GM21381 (cell line): ENCODE measurements at regions not wholly inside any gene's neighbourhood (a gene's known extent, or its start where the extent isn't known, plus 50 kb on each side); places are given as distances from the start of the nearest gene placed in this dataset.

ENCODE experiments used
- ATAC-seq: cut with Tn5 transposase; IDR thresholded peaks from one replicate; pipeline ENCODE4 v1.9.1; 2021; ENCODE audit warnings: mild to moderate bottlenecking, moderate library complexity; ENCODE audit not compliant: unreplicated experiment

DNA sequence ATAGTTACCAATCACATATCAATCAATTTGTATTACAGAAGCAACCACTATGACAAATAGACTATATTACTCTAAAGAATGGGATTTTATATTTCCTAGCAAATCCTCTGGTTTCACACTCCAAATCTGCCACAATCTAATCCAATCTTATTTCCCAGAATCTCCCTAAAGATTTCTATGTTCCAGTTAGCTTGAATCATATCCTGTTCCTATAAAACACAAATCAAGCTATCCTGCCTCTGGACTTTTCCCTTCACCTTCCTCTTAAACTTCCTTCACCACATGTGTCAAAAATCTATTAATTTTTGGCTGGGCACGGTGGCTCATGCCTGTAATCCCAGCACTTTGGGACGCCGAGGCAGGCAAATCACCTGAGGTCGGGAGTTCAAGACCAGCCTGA, 50.0 kb downstream of the PIK3C2A start:
- ATAC-seq = no peak

DNA sequence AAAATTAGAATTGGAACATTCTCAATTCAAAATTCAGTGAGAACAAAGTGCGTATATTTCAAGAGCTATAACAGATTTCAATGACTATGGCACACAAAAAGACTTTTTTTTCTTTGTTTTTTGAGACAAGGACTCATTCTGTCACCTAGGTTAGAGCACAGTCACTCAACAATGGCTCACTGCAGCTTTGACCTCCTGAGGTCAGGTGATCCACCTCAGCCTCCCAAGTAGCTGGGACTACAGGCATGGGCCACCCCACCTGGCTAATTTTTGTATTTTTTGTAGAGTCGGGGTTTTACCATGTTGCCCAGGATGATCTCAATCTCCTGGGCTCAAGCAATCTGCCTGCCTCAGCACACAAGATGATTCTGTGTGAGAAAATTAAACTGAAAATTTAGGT, 51.5 kb downstream of the PIK3C2A start:
- no peak for ATAC-seq

DNA sequence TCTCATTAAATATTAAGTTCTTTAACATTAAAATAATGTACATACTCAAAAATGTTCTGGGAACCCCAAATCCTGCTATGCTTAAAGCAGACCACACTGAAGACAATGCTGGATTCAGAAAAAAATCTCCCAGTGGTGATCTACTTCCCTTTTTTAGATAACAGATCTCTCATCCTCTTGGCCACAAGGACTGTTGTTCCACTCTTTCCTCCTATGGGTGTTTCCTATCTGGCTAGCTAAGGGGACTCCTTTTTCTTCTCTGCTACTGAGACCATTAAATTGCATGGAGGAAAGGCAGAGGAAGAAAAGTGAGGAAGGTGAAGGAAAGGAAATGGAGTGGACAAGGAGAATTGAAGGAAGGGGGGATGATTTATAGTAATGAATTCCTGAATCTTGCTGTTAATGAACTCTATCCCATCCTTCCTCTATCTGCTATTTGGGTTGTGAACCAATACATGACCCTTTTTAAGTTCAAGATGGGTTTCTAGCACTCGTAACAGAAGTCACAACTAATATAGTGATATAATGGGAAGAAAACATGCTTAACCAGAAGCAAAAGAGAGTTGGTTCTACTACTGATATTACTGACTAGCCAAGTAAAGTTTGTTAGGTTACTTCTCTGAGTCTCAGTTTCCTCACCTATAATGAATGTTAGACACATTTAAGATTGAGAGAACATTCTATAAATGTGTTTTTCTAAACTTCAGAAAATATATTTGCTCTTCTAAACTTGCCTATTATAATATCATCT, 53.2 kb downstream of the PIK3C2A start:
- peak; percentile 49 for ATAC-seq

DNA sequence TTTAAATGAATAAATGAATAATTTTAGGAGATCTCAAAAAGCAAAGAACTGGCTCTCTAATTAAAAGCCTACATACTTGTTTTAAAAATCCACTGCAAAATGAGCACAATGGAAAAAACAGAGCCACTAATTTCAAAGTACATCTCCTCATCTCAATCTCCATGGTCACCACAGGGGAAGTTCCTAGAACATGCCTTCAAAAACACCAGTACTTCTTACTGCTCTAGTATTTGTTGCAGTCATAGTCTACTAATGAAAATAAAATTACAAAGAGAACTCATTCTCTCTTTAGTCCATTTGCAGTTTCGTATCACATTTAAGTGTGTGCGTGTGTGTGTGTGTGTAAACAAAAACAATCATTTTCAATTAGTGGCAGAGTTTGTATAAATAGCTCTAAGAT, 54.0 kb downstream of the PIK3C2A start:
- no peak for ATAC-seq

DNA sequence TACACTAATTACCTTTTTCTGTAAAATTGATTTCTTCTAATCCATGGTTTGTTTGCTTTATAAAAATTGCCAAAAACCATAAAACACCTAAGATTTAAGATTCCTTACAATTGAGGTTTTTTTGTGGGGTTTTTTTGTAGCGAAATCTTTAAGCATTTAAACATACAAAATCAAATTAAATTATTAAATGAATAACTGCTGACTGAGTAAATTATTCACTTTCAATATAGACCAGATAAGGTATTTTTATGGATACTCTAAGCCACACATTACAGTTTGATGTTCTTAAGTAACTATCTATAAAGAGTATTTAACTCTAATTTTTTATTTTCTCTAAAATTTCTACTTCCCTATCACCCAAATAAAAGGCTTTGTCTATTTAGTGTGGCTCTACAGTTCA, 55.5 kb downstream of the PIK3C2A start:
- no peak for ATAC-seq

DNA sequence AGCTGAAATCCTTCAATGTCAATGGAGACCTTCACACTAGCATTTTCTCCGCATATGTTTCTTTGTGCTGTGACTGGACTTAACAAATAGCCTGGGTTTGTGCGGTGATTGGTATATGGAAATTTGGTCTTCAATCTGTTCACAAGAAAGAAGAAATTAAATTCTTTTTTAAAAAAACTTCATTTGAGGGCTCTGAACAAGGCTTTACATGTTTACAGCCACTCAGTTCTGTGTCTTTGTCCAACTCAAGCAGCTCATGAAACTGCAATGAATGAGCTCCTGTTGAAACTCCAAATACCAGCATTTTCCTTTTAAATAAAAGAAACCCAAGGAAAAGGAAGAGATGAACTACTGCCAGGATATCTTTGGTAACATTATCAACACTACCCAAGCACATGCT, 57.3 kb downstream of the PIK3C2A start:
- ATAC-seq = no peak

DNA sequence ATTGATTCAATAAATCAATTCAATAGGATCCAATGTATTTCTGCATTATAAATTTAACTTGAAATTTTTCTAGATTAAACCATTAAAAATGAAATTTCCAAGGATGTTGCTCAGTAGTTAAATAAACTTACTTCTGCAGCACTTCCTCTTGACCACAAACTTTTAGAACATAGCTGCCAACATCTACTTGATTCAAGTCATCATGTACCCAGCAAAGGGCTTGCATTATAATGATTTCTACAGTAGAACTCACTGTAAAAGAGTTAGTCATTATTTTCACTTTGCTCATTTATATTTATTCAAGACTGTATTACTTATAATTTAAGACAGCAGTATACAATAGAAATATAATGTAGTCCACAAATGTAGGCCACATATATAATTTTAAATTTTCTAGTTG, 59.2 kb downstream of the PIK3C2A start:
- ATAC-seq = no peak

DNA sequence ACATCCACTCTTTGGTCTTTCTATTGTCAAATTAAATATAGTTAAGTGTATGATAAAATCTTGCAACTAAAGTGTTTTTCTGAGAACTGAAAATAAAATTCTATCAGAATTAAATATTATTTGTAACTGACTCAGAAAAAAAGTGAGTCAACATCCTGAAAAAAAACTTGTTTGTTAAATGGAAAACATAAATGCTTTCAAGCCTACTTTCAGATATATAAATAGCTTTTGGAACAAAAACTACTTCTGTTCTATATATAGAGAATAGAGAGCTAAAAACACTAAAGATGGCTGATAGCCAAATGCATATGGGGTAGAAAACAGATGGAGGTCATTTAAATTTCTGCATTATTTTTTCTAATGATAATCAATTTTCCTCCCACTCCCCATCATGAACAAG, 61.8 kb downstream of the PIK3C2A start:
- no peak for ATAC-seq

DNA sequence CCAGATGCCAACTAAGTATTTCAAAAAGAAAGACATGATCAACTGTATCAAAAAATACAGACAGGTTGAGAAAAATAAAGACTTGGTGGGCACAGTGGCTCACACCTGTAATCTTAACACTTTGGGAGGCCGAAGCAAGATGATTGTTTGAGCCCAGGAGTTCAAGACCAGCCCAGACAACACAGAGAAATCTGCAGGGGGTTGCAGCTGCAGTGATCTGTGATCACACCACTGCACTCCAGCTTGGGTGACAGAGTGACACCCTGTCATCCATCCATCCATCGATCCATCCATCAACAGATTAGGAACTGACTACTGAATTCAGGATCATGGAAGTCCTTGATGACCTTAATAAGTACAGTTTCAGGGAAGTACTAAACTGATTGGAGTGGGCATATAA, 65.0 kb upstream of the RPS13 start:
- ATAC-seq = no peak

DNA sequence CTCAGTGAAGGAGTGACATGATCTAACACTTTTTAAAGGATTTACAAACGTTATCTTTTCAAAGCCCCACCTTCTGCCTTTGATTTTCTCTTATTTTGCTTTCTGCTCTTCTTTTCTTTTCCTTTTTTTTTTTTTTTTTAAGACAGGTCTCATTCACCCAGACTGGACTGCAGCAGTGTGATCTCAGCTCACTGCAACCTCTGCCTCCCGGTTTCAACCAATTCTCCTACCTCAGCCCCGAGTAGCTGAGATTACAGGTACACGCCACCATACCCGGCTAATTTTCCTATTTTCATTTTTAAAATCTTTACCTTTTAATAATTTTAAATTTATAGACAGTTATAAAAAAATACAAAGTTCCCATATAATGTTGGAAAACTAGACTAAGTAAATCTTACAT, 63.7 kb upstream of the RPS13 start:
- no peak for ATAC-seq

DNA sequence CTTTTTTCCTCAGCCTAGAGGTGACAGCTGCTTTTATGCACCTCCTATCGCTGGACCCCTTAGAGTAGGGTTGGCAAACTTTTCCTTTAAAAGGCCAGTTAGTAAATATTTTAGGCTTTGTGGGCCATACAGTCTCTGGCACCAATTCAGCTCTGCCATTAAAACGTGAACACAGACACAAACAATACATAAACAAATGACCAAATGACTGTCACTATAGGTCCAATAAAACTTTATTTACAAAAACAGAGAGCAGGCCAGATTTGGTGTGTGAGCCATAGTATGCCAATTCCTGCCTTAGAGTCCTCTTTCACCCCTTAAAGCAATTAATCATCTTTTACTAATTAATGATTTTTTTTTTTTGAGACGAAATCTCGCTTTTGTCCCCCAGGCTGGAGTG, 61.1 kb upstream of the RPS13 start:
- ATAC-seq = no peak

DNA sequence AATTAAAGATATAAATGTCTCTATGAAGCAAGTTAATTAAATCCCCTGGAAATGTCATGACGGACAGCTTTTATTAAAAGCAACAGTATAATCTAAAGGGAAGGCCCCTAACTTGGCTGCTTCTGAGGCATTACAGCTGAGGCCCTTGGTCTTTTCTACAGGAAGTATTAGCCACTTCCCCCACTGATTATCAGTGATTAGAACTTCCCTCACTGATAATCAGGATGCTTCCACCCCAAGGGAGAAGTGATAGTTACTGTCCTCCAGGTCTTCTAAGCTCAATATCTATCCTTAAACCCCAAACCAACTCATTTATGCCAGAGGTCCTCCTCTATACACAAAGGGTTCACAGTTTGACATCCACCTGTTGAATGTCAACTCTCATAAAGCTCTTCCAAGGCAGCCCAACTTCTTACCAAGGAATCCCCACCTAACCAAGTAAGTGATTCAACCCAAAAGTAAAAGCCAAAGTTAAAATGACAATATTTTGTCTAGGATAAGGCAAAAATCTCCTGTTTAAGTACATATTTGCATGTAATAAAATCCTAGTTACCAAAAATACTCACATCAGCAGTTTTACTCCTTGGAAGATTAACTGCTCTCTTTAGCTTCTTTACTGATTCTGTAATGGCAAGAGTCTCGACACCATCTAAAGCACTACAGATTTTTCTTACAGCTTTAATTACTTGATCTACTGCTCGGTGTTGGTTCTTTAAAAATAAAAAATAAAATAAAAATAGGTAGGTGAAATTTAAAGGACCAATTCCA, 58.6 kb upstream of the RPS13 start:
- ATAC-seq = no peak

DNA sequence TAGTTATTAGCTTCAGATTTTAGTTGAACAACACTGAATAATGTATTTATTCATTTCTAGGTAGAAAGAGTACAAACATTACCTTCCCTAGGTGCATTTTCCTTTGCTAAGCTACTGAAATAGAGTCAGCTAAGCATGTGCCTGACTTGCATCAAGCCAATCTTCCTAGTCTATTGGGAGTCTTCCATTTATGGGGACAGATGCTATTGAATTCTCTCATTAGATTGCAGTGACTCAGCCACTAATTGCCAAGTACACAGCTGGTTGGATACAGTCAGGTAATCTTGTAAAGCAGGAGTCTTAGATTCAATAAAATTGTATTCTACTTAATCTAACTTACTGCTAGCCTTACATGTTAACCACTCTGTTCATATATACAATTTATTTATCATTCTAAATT, 55.2 kb upstream of the RPS13 start:
- ATAC-seq = no peak

DNA sequence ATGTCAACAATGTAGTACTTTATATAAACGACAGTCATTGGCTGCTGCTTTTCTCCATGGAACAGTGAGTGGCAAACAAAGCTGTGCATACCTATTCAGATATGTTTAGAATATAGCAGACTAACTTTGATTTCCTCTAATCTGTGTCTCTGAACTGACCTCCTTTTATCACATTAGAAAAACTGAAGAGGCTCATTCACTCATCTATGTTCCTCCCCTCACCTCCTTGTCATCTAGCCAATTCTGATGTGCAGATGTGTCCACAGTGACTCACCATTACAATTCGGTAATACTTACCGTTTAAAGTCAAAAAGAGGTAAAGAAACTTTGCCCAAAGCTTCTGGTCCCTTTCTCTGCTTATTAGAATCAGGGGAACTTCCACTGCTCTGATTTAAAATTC, 51.5 kb upstream of the RPS13 start:
- no peak for ATAC-seq
